B cell (primary cell): ENCODE measurements at regions not wholly inside any gene's neighbourhood (a gene's known extent, or its start where the extent isn't known, plus 50 kb on each side); places are given as distances from the start of the nearest gene placed in this dataset.

ENCODE experiments used
- ATAC-seq: fragments of 200-7000 bp; cut with Tn5 transposase; one replicate; pipeline ENCODE4 v1.10.0; 2021; ENCODE audit warnings: low read depth, mild to moderate bottlenecking, moderate number of reproducible peaks, moderate library complexity
- CTCF ChIA-PET: fragments of 350-600 bp; sonication (Branson Sonifier 250); formaldehyde crosslinking; loops from one replicate; lab custom pipeline; 2021; ENCODE audit warnings: antibody characterized with exemption, inconsistent platforms; lab: Charles Lee
- POLR2A ChIA-PET: fragments of 350-600 bp; sonication (Branson Sonifier 250); formaldehyde crosslinking; loops from one replicate; lab custom pipeline; 2021; ENCODE audit warnings: antibody characterized with exemption; lab: Charles Lee
- DNase-seq: peaks from one replicate; pipeline ENCODE4 v3.0.0; 2013
- H2AFZ ChIP-seq: 2 replicates; pipeline ENCODE4 v1.6.1; 2012; ENCODE audit warnings: mild to moderate bottlenecking, low read depth, low read length; ENCODE audit not compliant: insufficient read depth, poor library complexity, severe bottlenecking
- H3K27ac ChIP-seq, 2 donors: 1 replicate in 1 of 2; 2 replicates in 1 of 2; pipeline ENCODE4 v1.5.1; 2012 to 2013; ENCODE audit warnings: low read length in 2 of 2, mild to moderate bottlenecking in 2 of 2, moderate library complexity in 1 of 2
- H3K27me3 ChIP-seq, 4 experiments: fragments of 200-600 bp in 1 of 4; sonication (generic) in 1 of 4; replicated peaks in 1 of 4; 1 replicate in 2 of 4; 2 replicates in 2 of 4; pipeline versions ENCODE4 v1.6.1 to v1.7.0; 2013 to 2016; ENCODE audit warnings: low read length in 3 of 4, mild to moderate bottlenecking in 2 of 4, mixed read lengths in 1 of 4, moderate library complexity in 1 of 4; ENCODE audit not compliant: insufficient read depth in 4 of 4, control insufficient read depth in 3 of 4; ENCODE audit errors: control extremely low read depth in 1 of 4
- H3K36me3 ChIP-seq, 2 experiments: replicated peaks in 1 of 2; 1 replicate in 1 of 2; 2 replicates in 1 of 2; pipeline versions ENCODE4 v1.6.1 to v1.7.1; 2013; ENCODE audit warnings: low read length in 1 of 2; ENCODE audit not compliant: insufficient read depth in 2 of 2, control insufficient read depth in 1 of 2; ENCODE audit errors: control extremely low read depth in 1 of 2, extremely low read depth in 1 of 2
- H3K4me1 ChIP-seq, 2 donors: fragments of 200-600 bp in 1 of 2; sonication (generic) in 1 of 2; 1 replicate in 1 of 2; 2 replicates in 1 of 2; pipeline versions ENCODE4 v1.5.1 to v1.6.1; 2013 to 2017; ENCODE audit warnings: low read length in 2 of 2; ENCODE audit not compliant: control insufficient read depth in 2 of 2, insufficient read depth in 2 of 2
- H3K4me2 ChIP-seq: replicated peaks from 2 replicates; pipeline ENCODE3; 2012; ENCODE audit warnings: mild to moderate bottlenecking, low read depth, low read length; ENCODE audit not compliant: poor library complexity, severe bottlenecking
- H3K4me3 ChIP-seq, 5 experiments: fragments of 200-600 bp in 1 of 5; sonication (generic) in 1 of 5; 1 replicate in 3 of 5; 2 replicates in 2 of 5; pipeline versions ENCODE4 v1.5.1 to v1.7.0; 2011 to 2016; ENCODE audit warnings: low read length in 4 of 5, mild to moderate bottlenecking in 4 of 5, low read depth in 2 of 5, control low read depth in 1 of 5, moderate library complexity in 1 of 5; ENCODE audit not compliant: insufficient read depth in 1 of 5; ENCODE audit errors: control extremely low read depth in 1 of 5, extremely low read depth in 1 of 5
- H3K79me2 ChIP-seq: fragments of 200-600 bp; sonication (generic); one replicate; pipeline ENCODE4 v1.6.0; 2016; ENCODE audit warnings: low read length; ENCODE audit not compliant: control insufficient read depth, insufficient read depth
- H3K9ac ChIP-seq: fragments of 200-600 bp; sonication (generic); 2 replicates; pipeline ENCODE4 v1.6.1; 2017; ENCODE audit warnings: mild to moderate bottlenecking, low read length, moderate library complexity
- H3K9me3 ChIP-seq, 3 donors: one replicate each; pipeline versions ENCODE4 v1.6.1 to v1.7.1; 2013; ENCODE audit warnings: low read length in 2 of 3; ENCODE audit not compliant: control insufficient read depth in 2 of 3, insufficient read depth in 1 of 3; ENCODE audit errors: control extremely low read depth in 1 of 3
- H4K20me1 ChIP-seq: 2 replicates; pipeline ENCODE4 v1.6.0; 2012; ENCODE audit warnings: mild to moderate bottlenecking, low read length; ENCODE audit not compliant: insufficient read depth, control insufficient read depth, poor library complexity, severe bottlenecking
- H3K27ac Mint-ChIP-seq: one replicate; pipeline ENCODE4 v1.8.0; 2021; ENCODE audit warnings: mixed read lengths
- H3K27me3 Mint-ChIP-seq: one replicate; pipeline ENCODE4 v1.8.0; 2021; ENCODE audit warnings: mixed read lengths
- H3K4me1 Mint-ChIP-seq: one replicate; pipeline ENCODE4 v1.8.0; 2021; ENCODE audit warnings: mixed read lengths
- H3K4me3 Mint-ChIP-seq: one replicate; pipeline ENCODE4 v1.8.0; 2021; ENCODE audit warnings: mixed read lengths
- H3K9me3 Mint-ChIP-seq: one replicate; pipeline ENCODE4 v1.8.0; 2022; ENCODE audit warnings: mixed read lengths; ENCODE audit not compliant: insufficient read depth
- CTCF ChIP-seq: fragments of 200-600 bp; IDR thresholded peaks from one replicate; pipeline ENCODE4 v1.8.0; 2022; ENCODE audit warnings: antibody characterized with exemption, mild to moderate bottlenecking
- EZH2 ChIP-seq: IDR thresholded peaks from 2 replicates; pipeline ENCODE4 v1.6.1; 2012; ENCODE audit warnings: borderline replicate concordance, low read depth, mild to moderate bottlenecking, moderate library complexity, low read length; ENCODE audit not compliant: insufficient read depth, poor library complexity, severe bottlenecking
- WGBS: methylation state at CpG from one replicate; pipeline ENCODE4 v1.1.5; 2013; ENCODE audit warnings: missing lambda C conversion rate; ENCODE audit not compliant: insufficient coverage; 5-methylcytosine and 5-hydroxymethylcytosine counted together
- intact Hi-C: fragments of 100-400 bp; cut with micrococcal nuclease; formaldehyde crosslinking; loops from one replicate; pipeline ENCODE4 v1.10.0; 2022

GRCh38 chr1:217921126-217921904 lies 290.2 kb downstream of the SPATA17 start:
- H3K27ac ChIP-seq = no peak overlapping the region
- no peaks in the 10 kb centered on the region for H3K9me3 Mint-ChIP-seq
- intact Hi-C loops = no loop called here
- H3K4me1 Mint-ChIP-seq = no peaks in the 10 kb centered on the region
- no peak for ATAC-seq
- peaks cover 0 to 4% (median 0%) of the 10 kb centered on the region in 4 experiments for H3K27me3 ChIP-seq
- DNase-seq = no peak
- H2AFZ ChIP-seq = no peak overlapping the region
- H3K9me3 ChIP-seq = peaks cover 0 to 3% (median 0%) of the 10 kb centered on the region in 3 donors
- no peak overlapping the region for H3K4me3 ChIP-seq
- no peaks in the 10 kb centered on the region for H4K20me1 ChIP-seq
- H3K27me3 Mint-ChIP-seq = peaks cover 18% of the 10 kb centered on the region
- no peaks in the 10 kb centered on the region for H3K4me1 ChIP-seq
- H3K4me2 ChIP-seq = no peak overlapping the region
- ChIA-PET POLR2A (no interaction called here), CTCF (no interaction called here)
- no peak overlapping the region for H3K9ac ChIP-seq
- H3K79me2 ChIP-seq = no peaks in the 10 kb centered on the region
- H3K27ac Mint-ChIP-seq = no peak overlapping the region
- H3K36me3 ChIP-seq = no peaks in the 10 kb centered on the region
- H3K4me3 Mint-ChIP-seq = no peak overlapping the region
- 90% methylated on average over 5 of the region's 7 CpGs for WGBS
- no peak for TF ChIP-seq CTCF
- TF ChIP-seq EZH2 = no peak

GRCh38 chr1:217924924-217925323 lies 293.8 kb downstream of the SPATA17 start:
- intact Hi-C loops = no loop called here
- Histone ChIP-seq H3K9me3 (peaks cover 0 to 3% (median 0%) of the 10 kb centered on the region in 3 donors), H3K27ac (no peak overlapping the region), H3K27me3 (peaks cover 0 to 4% (median 0%) of the 10 kb centered on the region in 4 experiments), H2AFZ (no peak overlapping the region), H4K20me1 (no peaks in the 10 kb centered on the region), H3K4me2 (no peak overlapping the region), H3K9ac (no peak overlapping the region), H3K79me2 (no peaks in the 10 kb centered on the region), H3K4me1 (no peaks in the 10 kb centered on the region), H3K4me3 (no peak overlapping the region), H3K36me3 (no peaks in the 10 kb centered on the region)
- H3K27me3 Mint-ChIP-seq = peaks cover 18% of the 10 kb centered on the region
- DNase-seq (no peak), ATAC-seq (no peak)
- no peak overlapping the region for H3K27ac Mint-ChIP-seq
- TF ChIP-seq EZH2 (no peak), CTCF (no peak)
- no peak overlapping the region for H3K4me3 Mint-ChIP-seq
- H3K4me1 Mint-ChIP-seq = no peaks in the 10 kb centered on the region
- POLR2A ChIA-PET = no interaction called here
- CTCF ChIA-PET = no interaction called here
- 26% methylated on average over 36 of the region's 36 CpGs for WGBS
- no peaks in the 10 kb centered on the region for H3K9me3 Mint-ChIP-seq
